ENCODE measurements at regions not wholly inside any gene's neighbourhood (a gene's known extent, or its start where the extent isn't known, plus 50 kb on each side); places are given as distances from the start of the nearest gene placed in this dataset.

DNA sequence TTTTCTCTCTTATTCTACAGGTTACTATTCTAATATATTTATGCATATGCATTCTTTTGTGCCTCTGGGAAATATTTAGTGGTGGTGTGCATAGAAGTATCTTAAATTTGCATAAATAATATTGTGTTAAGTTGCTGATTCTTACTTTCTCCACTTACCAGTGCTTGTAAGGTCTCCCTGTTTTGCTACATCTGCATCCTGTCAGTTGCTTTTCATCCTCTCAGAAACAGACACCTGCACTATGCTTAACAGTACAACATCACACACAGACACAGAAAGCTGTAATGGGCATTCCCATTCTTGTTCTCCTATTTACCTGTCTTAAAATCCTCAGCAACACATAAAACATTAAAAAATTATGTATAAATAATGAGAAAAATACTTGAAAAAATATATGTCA lies 713.3 kb upstream of the RGMB start:
- Histone ChIP-seq H3K27me3 (no peaks in the 10 kb centered on the region), H3K9me3 (no peaks in the 10 kb centered on the region), H3K27ac (no peak overlapping the region), H3K4me3 (no peak overlapping the region), H3K4me1 (no peaks in the 10 kb centered on the region), H3K36me3 (no peaks in the 10 kb centered on the region)
- DNase-seq (ENCODE audit: low spot score in 2 of 2), result no peak
- no peak for TF ChIP-seq CTCF (IDR thresholded peaks at IDR 0.05)
- TF ChIP-seq POLR2AphosphoS5 (IDR thresholded peaks at IDR 0.05), result no peak
- no peak for TF ChIP-seq POLR2A (IDR thresholded peaks at IDR 0.05)
- intact Hi-C loops (cut with DNase I; ENCODE audit: low total_unique reads), result no loop called here

DNA sequence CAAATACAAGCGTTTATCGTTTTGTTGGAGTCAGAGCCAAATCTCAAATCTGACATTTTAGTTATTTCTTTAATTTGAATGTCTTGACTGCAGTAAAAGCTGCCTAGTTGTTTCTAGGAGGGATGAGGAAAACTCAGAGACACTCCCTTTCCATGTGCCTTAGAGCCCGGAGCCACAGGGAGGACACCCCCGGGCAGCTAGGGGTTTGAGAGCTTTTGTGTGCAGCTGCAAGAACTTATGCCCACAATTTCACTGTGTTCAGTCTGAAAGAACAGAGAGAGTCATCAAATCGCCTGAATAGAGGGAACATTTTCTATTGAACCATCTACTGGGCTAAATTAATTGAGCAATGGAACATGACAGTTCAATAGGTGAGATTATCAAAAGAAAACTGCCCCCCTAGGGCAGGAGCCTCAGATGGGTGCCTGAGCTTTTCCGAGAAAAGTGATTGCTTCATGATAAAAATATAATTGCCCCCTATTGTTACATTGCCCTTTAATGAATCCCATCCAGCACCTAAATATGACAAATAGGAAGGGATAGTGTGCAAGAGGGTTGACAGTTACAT lies 709.3 kb upstream of the RGMB start:
- Histone ChIP-seq H3K9me3 (no peaks in the 10 kb centered on the region), H3K27me3 (no peaks in the 10 kb centered on the region), H3K36me3 (no peaks in the 10 kb centered on the region), H3K27ac (no peak overlapping the region), H3K4me3 (no peak overlapping the region), H3K4me1 (no peaks in the 10 kb centered on the region)
- DNase-seq (ENCODE audit: low spot score in 2 of 2), result no peak
- TF ChIP-seq POLR2AphosphoS5 (IDR thresholded peaks at IDR 0.05) (no peak), CTCF (IDR thresholded peaks at IDR 0.05) (no peak), POLR2A (IDR thresholded peaks at IDR 0.05) (no peak)
- intact Hi-C loops (cut with DNase I; ENCODE audit: low total_unique reads), result no loop called here

GRCh38 chr5:98065261-98065909 lies 708.1 kb upstream of the RGMB start:
- no peaks in the 10 kb centered on the region for H3K27me3 ChIP-seq
- H3K27ac ChIP-seq, result no peak overlapping the region
- H3K4me1 ChIP-seq, result no peaks in the 10 kb centered on the region
- no peak for DNase-seq (ENCODE audit: low spot score in 2 of 2)
- no peaks in the 10 kb centered on the region for H3K9me3 ChIP-seq
- no peaks in the 10 kb centered on the region for H3K36me3 ChIP-seq
- TF ChIP-seq CTCF (IDR thresholded peaks at IDR 0.05) (no peak), POLR2A (IDR thresholded peaks at IDR 0.05) (no peak), POLR2AphosphoS5 (IDR thresholded peaks at IDR 0.05) (no peak)
- intact Hi-C loops (cut with DNase I; ENCODE audit: low total_unique reads), result no loop called here
- no peak overlapping the region for H3K4me3 ChIP-seq

GRCh38 chr5:98066910-98067309 lies 706.6 kb upstream of the RGMB start:
- Histone ChIP-seq H3K9me3 (no peaks in the 10 kb centered on the region), H3K27ac (no peak overlapping the region), H3K4me1 (no peaks in the 10 kb centered on the region), H3K36me3 (no peaks in the 10 kb centered on the region), H3K4me3 (no peak overlapping the region), H3K27me3 (no peaks in the 10 kb centered on the region)
- no peak for DNase-seq (ENCODE audit: low spot score in 2 of 2)
- TF ChIP-seq POLR2A (IDR thresholded peaks at IDR 0.05), result no peak
- no peak for TF ChIP-seq CTCF (IDR thresholded peaks at IDR 0.05)
- no peak for TF ChIP-seq POLR2AphosphoS5 (IDR thresholded peaks at IDR 0.05)
- intact Hi-C loops (cut with DNase I; ENCODE audit: low total_unique reads), result no loop called here

DNA sequence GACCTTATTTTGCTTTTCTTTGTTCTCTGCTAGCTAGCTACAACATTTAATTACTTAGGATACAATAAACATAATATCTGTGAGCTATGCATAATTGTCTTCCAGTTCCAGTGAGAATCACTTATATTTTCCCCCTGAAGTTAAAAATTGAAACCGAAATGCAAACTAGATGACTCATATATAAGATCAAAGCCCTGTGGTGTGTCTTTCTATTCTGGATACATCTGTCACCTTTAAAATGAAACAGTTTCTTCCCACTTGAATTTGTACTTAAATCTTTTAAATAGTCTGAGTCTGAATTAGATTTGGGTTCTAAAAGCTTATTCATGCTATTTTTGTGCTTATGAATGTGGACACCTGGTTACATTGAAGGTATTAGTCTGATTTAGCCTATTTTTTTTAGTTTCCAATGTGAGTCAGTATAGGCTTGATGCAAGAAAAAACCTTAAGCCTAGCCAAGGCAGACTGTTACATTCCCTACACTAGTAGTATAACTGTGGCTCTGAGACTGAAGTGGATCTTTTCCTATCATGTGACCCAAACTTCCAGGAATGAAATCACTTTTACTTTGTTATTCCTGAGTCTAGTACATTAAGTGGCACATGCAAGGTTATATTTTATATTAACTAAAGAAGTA lies 703.5 kb upstream of the RGMB start:
- Histone ChIP-seq H3K9me3 (no peaks in the 10 kb centered on the region), H3K4me1 (no peaks in the 10 kb centered on the region), H3K4me3 (no peak overlapping the region), H3K27ac (no peak overlapping the region), H3K36me3 (no peaks in the 10 kb centered on the region), H3K27me3 (no peaks in the 10 kb centered on the region)
- intact Hi-C loops (cut with DNase I; ENCODE audit: low total_unique reads), result no loop called here
- DNase-seq (ENCODE audit: low spot score in 2 of 2), result no peak
- TF ChIP-seq POLR2A (IDR thresholded peaks at IDR 0.05), result no peak
